DND-41 (cell line): ENCODE measurements at regions not wholly inside any gene's neighbourhood (a gene's known extent, or its start where the extent isn't known, plus 50 kb on each side); places are given as distances from the start of the nearest gene placed in this dataset.

ENCODE experiments used
- ATAC-seq: fragments of 200-7000 bp; cut with Tn5 transposase; 3 replicates; pipeline ENCODE4 v1.9.1; 2021; ENCODE audit warnings: low read depth; ENCODE audit not compliant: insufficient read depth
- DNase-seq: peaks from one replicate; pipeline ENCODE4 v3.0.0-alpha.2; 2020
- H2AFZ ChIP-seq: 2 replicates; pipeline ENCODE4 v1.6.0; 2012; ENCODE audit warnings: low read depth, low read length
- H3K27ac ChIP-seq: 2 replicates; pipeline ENCODE4 v1.5.1; 2012; ENCODE audit warnings: low read length, inconsistent platforms
- H3K27me3 ChIP-seq: fragments of 200-600 bp; sonication (generic); 2 replicates; pipeline ENCODE4 v1.6.0; 2012; ENCODE audit warnings: low read length, mild to moderate bottlenecking, inconsistent platforms; ENCODE audit not compliant: insufficient read depth, poor library complexity
- H3K36me3 ChIP-seq: 2 replicates; pipeline ENCODE4 v1.5.1; 2012; ENCODE audit warnings: low read length, inconsistent platforms; ENCODE audit not compliant: insufficient read depth
- H3K4me1 ChIP-seq: 2 replicates; pipeline ENCODE4 v1.5.1; 2012; ENCODE audit warnings: mild to moderate bottlenecking, low read length; ENCODE audit not compliant: insufficient read depth
- H3K4me2 ChIP-seq: 2 replicates; pipeline ENCODE4 v1.6.0; 2012; ENCODE audit warnings: mild to moderate bottlenecking, moderate library complexity, low read length, inconsistent platforms; ENCODE audit not compliant: insufficient read depth
- H3K4me3 ChIP-seq, 2 experiments: fragments of 200-600 bp in 1 of 2; shearing (Covaris generic) in 1 of 2; 2 replicates each; pipeline ENCODE4 v1.5.1; 2012 to 2016; ENCODE audit warnings: inconsistent platforms in 2 of 2, low read length in 2 of 2, mild to moderate bottlenecking in 2 of 2, low read depth in 1 of 2, moderate library complexity in 1 of 2
- H3K79me2 ChIP-seq: 2 replicates; pipeline ENCODE4 v1.6.0; 2012; ENCODE audit warnings: low read length, inconsistent platforms; ENCODE audit not compliant: insufficient read depth
- H3K9ac ChIP-seq: 2 replicates; pipeline ENCODE4 v1.6.0; 2012; ENCODE audit warnings: low read depth, mild to moderate bottlenecking, inconsistent platforms, low read length, moderate library complexity
- H3K9me3 ChIP-seq: 2 replicates; pipeline ENCODE4 v1.5.1; 2012; ENCODE audit warnings: low read length, moderate library complexity, mild to moderate bottlenecking, inconsistent platforms; ENCODE audit not compliant: insufficient read depth, severe bottlenecking
- H4K20me1 ChIP-seq: 2 replicates; pipeline ENCODE4 v1.6.0; 2012; ENCODE audit warnings: low read length; ENCODE audit not compliant: insufficient read depth
- EZH2 ChIP-seq: IDR thresholded peaks from 3 replicates; pipeline ENCODE4 v1.6.1; 2012; ENCODE audit warnings: borderline replicate concordance, low read depth, mild to moderate bottlenecking, moderate library complexity, low read length, inconsistent platforms; ENCODE audit not compliant: severe bottlenecking
- TF ChIP-seq, protein P1 (sequence below): IDR thresholded peaks from 2 replicates; pipeline ENCODE4 v1.5.1; 2012; ENCODE audit warnings: borderline replicate concordance, low read length, moderate library complexity, mild to moderate bottlenecking; ENCODE audit not compliant: poor library complexity, severe bottlenecking; ENCODE audit errors: extremely low read depth

DNA sequence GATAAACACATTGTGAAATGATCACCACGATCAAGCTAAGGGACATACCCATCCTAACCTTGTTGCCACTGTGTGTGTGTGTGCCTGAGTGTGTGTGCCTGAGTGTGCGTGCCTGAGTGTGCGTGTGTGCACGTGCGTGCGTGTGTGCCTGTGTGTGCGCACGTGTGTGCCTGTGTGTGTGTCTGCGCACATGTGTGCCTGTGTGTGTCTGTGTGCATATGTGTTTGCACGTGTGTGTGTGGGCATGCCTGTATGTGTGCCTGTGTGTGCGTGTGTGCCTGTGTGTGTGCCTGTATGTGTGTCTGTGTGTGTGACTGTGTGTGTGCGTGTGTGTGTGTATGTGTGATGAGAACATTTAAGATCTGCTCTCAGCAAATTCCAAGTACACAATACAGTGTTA is 244.1 kb upstream of the DPP6 start:
- Histone ChIP-seq H4K20me1 (no peaks in the 10 kb centered on the region), H3K36me3 (no peaks in the 10 kb centered on the region), H3K27ac (no peak overlapping the region), H3K9me3 (no peaks in the 10 kb centered on the region), H3K27me3 (no peaks in the 10 kb centered on the region), H3K4me3 (no peak overlapping the region), H3K79me2 (no peaks in the 10 kb centered on the region), H2AFZ (no peak overlapping the region), H3K9ac (no peak overlapping the region), H3K4me1 (no peaks in the 10 kb centered on the region), H3K4me2 (no peak overlapping the region)
- DNase-seq: no peak
- TF ChIP-seq, protein P1, sequence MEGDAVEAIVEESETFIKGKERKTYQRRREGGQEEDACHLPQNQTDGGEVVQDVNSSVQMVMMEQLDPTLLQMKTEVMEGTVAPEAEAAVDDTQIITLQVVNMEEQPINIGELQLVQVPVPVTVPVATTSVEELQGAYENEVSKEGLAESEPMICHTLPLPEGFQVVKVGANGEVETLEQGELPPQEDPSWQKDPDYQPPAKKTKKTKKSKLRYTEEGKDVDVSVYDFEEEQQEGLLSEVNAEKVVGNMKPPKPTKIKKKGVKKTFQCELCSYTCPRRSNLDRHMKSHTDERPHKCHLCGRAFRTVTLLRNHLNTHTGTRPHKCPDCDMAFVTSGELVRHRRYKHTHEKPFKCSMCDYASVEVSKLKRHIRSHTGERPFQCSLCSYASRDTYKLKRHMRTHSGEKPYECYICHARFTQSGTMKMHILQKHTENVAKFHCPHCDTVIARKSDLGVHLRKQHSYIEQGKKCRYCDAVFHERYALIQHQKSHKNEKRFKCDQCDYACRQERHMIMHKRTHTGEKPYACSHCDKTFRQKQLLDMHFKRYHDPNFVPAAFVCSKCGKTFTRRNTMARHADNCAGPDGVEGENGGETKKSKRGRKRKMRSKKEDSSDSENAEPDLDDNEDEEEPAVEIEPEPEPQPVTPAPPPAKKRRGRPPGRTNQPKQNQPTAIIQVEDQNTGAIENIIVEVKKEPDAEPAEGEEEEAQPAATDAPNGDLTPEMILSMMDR: no peak
- ATAC-seq: no peak

DNA sequence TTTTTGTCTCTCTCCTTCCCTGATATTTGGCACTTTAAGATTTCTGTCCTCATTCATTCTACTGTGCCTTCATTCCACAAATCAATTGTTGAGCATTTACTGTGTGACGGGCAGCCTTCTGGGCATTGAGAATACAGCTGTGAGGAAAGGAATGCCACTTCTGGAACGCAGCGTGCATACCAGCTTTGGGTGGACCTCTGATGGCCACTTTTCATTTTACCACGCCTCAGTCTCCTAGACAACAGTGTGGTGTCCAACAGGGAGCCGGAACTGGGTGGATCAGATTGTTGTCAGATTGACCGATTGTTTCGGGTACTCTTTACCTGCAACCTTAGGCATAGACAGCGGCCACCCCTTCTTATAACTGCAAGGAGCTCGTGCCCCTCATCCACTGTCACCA is 222.7 kb upstream of the DPP6 start:
- ATAC-seq (no peak), DNase-seq (no peak)
- H2AFZ ChIP-seq: no peak overlapping the region
- H3K79me2 ChIP-seq: no peaks in the 10 kb centered on the region
- no peak overlapping the region for H3K4me2 ChIP-seq
- no peak overlapping the region for H3K4me3 ChIP-seq
- H3K9me3 ChIP-seq: no peaks in the 10 kb centered on the region
- no peaks in the 10 kb centered on the region for H4K20me1 ChIP-seq
- no peak overlapping the region for H3K9ac ChIP-seq
- H3K27me3 ChIP-seq: no peaks in the 10 kb centered on the region
- H3K36me3 ChIP-seq: no peaks in the 10 kb centered on the region
- TF ChIP-seq, protein P1: no peak
- TF ChIP-seq EZH2: no peak
- no peak overlapping the region for H3K27ac ChIP-seq
- no peaks in the 10 kb centered on the region for H3K4me1 ChIP-seq

DNA sequence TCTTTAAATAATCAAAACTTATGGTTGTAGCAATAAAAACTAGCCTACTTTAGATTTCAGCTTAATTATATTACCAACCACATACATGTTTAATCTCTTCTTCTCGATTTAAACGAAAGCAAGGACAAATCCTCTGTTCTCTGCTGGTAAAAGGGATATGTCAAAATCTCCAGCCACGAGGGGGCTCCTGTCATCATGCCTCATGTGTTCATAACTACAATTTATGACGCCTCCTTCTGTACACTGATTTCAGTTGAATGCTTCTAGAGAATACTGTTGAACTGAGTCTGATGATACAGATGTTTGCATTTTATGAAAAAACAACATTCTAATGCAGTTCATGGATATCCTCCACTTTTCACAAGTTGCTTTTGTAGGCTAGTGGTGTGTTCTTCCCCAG is 220.0 kb upstream of the DPP6 start:
- H3K27ac ChIP-seq: no peak overlapping the region
- no peak for DNase-seq
- H3K4me2 ChIP-seq: no peak overlapping the region
- TF ChIP-seq EZH2: no peak
- TF ChIP-seq, protein P1: peak; percentile 6
- H3K79me2 ChIP-seq: no peaks in the 10 kb centered on the region
- no peaks in the 10 kb centered on the region for H3K4me1 ChIP-seq
- H3K9ac ChIP-seq: no peak overlapping the region
- no peak overlapping the region for H3K4me3 ChIP-seq
- no peaks in the 10 kb centered on the region for H4K20me1 ChIP-seq
- H3K36me3 ChIP-seq: no peaks in the 10 kb centered on the region
- no peak overlapping the region for H2AFZ ChIP-seq
- H3K9me3 ChIP-seq: no peaks in the 10 kb centered on the region
- ATAC-seq: no peak
- H3K27me3 ChIP-seq: no peaks in the 10 kb centered on the region

DNA sequence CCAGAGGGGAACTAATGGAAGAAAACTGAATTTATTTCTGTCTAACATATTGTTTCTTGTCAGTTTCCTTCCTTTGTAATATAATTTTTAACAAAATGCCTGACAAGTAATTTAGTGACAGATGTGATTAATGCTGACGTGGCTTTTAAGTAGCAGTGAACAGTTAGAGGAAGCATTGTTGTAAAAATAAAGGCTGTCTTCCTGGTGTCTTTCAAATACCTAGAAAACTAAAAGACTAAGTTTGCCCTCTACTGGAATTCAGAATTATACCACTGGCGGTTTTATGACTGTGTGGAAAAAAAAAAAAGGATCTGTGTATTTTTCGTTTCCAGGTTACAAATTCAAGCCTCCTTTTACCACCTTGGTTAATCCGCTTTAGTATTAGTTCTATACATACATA is 217.1 kb upstream of the DPP6 start:
- H3K36me3 ChIP-seq: no peaks in the 10 kb centered on the region
- TF ChIP-seq, protein P1: peak; percentile 25
- no peak for TF ChIP-seq EZH2
- no peaks in the 10 kb centered on the region for H3K79me2 ChIP-seq
- H2AFZ ChIP-seq: no peak overlapping the region
- ATAC-seq (no peak), DNase-seq (no peak)
- no peak overlapping the region for H3K9ac ChIP-seq
- H3K27me3 ChIP-seq: no peaks in the 10 kb centered on the region
- no peak overlapping the region for H3K4me3 ChIP-seq
- no peaks in the 10 kb centered on the region for H3K4me1 ChIP-seq
- no peaks in the 10 kb centered on the region for H3K9me3 ChIP-seq
- no peak overlapping the region for H3K27ac ChIP-seq
- H4K20me1 ChIP-seq: no peaks in the 10 kb centered on the region
- no peak overlapping the region for H3K4me2 ChIP-seq
